GM10266 (cell line): ENCODE measurements at regions not wholly inside any gene's neighbourhood (a gene's known extent, or its start where the extent isn't known, plus 50 kb on each side); places are given as distances from the start of the nearest gene placed in this dataset.

Experiments
- DNase-seq: peaks from one replicate; pipeline ENCODE4 v3.0.0; 2012; ENCODE audit errors: extremely low spot score
- CTCF ChIP-seq: IDR thresholded peaks from 2 replicates; pipeline ENCODE4 v1.5.1; 2012; ENCODE audit warnings: mild to moderate bottlenecking, low read depth; ENCODE audit not compliant: control insufficient read depth, insufficient read depth; ENCODE audit errors: missing control alignments

GRCh38 chr10:53396876-53397275 lies 624.3 kb upstream of the MBL2 start:
- DNase-seq, result no peak
- TF ChIP-seq CTCF, result no peak

- no peak for TF ChIP-seq CTCF
These were observed 622.9 kb upstream of the MBL2 start for GRCh38 chr10:53395449-53395848.

GRCh38 chr10:53387562-53387961 lies 615.0 kb upstream of the MBL2 start:
- TF ChIP-seq CTCF, result no peak
- DNase-seq, result no peak

More at GRCh38 chr10:53395449-53395848, 622.9 kb upstream of the MBL2 start:
- DNase-seq, result no peak

GRCh38 chr10:53382543-53382942 lies 610.0 kb upstream of the MBL2 start:
- DNase-seq, result no peak
- TF ChIP-seq CTCF, result no peak

- no peak for TF ChIP-seq CTCF
- DNase-seq, result no peak
These were observed 607.4 kb upstream of the MBL2 start for GRCh38 chr10:53379956-53380355.

- DNase-seq, result no peak
- no peak for TF ChIP-seq CTCF
These were observed 597.8 kb upstream of the MBL2 start for GRCh38 chr10:53370347-53370746.

- DNase-seq, result no peak
- no peak for TF ChIP-seq CTCF
These were observed 589.4 kb upstream of the MBL2 start for GRCh38 chr10:53361936-53362335.
